ENCODE measurements at regions not wholly inside any gene's neighbourhood (a gene's known extent, or its start where the extent isn't known, plus 50 kb on each side); places are given as distances from the start of the nearest gene placed in this dataset.

- TF ChIP-seq POLR2A (IDR thresholded peaks at IDR 0.05): no peak
- TF ChIP-seq CTCF (IDR thresholded peaks at IDR 0.05 in 4 of 5, conservative IDR thresholded peaks at IDR 0.05 in 1 of 5): no peak
Measured at GRCh38 chr21:17269760-17270159, 243.1 kb upstream of the CXADR start.

Data from gastrocnemius medialis (tissue), 4 donors.